ENCODE measurements at regions not wholly inside any gene's neighbourhood (a gene's known extent, or its start where the extent isn't known, plus 50 kb on each side); places are given as distances from the start of the nearest gene placed in this dataset.
A peak's percentile ranks its signal among the peaks of the same experiment; 100 is the strongest.

DNA sequence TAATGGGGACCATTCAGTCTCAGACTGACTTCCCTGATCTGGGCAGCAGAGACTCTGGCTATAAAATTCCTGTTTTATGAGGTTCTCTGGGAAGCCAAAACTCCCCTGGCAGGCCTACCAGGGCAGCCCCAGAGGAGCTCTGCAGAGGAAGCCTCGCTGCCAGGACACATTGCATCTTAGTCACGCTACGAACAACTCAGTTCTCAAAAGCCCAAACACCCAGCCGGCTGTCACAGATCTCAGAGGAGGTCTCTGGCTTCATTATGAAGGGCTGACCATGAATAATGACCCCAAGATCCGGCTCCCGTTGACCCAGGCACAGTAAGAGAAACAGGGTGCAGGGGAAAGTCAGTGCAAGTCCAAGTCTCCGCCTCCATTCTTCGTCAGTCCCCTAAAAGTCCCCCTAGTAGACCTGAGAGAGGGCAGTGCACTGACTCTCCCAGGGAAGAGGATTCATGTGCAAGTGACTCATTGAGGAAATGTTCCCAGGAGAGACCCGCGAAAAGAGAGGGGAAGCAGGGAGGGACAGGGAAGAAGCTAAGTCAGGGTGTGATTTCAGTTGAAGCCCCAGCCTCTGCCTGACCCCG, 212.3 kb downstream of the CYP26B1 start:
- no peak for DNase-seq

DNA sequence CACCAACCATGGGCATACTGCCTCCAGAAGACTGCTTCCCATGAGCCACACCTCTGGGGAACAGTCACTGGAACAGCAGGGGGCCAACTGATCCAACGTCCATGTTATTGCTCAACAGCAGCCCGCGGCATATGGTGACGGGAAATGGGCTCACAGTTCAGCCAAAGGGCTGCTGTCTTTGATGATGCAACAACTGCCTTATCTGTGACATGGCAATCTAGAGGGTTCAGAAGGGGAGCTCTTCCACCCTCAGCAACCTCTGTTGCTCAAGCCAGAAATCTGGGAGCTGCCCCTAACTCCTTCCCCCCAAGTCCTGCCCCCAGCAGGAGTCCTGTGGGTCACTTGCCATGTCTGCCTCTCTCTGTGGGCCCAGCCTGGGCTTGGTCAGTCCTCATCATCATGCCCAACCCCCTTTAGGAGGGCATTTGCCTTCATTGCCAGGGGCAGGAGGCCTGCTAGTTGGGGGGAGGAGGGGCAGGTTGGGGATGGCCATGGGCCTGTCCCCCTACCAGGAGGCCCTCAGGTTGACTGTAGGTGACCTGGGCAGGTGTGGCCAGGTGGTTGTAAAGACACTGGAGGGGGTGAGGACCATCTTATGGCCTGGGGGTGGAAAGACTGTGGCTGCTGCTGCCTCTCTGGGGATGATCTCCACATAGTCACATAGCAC, 212.9 kb downstream of the CYP26B1 start:
- no peak for DNase-seq

DNA sequence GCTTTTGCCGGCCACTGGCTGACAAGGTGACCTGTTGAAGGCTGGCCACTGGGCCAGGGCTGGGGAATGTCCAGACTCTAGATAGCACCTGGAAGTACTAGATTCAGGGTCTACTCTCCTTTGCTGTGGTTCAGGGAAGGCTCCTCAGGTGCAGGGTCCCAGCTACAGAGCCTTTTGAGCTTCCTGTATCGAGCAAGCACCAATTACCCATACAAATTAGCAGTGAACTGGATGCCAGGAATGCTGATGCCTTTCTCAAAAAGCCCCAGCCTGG, 213.4 kb downstream of the CYP26B1 start:
- no peak for DNase-seq

DNA sequence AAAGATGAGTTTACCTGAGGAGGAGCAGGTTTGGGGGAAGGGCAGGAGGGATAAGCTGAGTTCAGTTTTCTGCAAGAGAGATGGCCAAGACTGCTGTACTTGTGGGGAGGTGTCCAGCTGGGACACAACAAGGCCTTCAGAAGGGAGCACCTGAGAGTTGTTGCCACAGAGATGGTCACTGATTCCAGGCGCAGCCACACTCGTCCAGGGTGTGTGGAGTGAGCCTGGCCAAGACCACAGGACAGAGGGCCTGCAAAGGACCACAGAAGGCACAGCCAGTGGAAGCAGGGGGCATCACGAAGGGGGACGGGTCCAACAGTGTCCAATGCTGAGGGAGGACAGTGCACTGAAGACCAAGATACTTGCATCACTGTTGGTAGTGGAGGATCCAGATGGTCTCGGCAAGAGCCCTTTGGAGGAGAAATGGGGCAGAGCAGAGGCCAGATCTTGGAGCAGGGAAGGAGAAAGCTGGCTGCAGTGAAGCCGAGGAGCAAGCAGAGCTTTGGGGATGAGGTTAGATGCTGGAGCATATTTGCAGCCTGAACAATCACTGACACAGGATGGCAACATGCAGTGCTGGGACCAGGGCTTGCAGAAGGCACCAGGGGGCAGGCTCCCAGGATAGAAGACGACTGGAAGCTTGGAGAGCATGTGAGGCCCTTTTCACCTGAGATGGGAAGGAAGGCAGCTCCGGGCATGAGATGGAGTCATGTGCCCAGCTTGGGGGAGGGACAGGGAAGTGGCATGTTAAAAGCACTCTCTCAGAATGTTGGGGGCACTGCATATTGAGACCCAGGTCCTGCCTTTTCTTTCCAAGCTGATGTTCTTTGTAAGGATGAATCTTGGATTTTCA, 214.0 kb downstream of the CYP26B1 start:
- no peak for DNase-seq

DNA sequence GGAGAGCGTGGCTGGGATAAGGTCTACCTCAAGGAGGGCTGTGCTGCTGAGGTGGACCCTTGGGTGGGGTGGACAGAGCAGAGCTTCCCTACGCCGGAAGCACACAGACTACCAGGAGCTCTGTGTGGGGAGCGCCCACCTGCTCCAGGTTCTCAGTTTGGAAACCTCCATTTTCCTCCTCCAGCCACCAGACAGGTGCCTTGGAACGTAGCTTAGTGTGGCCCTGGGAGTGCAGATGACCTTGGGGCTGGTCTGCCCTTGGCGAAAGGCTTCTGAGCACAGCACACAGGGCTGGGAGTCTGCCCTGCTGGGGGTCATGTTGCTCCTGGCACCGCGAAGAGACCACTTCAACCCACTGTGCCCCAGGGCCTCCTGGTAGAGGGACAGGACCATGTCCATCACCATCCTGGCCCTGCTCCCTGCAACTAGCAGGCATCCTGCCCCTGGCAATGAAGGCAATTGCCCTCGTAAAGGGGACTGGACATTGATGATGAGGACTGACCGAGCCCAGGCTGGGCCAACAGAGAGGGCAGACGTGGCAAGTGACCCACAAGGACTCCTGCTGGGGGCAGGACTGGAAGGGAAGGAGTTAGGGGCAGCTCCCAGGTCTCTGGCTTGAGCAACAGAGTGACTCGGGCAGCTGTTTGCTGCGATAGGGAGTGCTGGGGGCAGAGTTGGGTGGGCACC, 214.7 kb downstream of the CYP26B1 start:
- DNase-seq = no peak

DNA sequence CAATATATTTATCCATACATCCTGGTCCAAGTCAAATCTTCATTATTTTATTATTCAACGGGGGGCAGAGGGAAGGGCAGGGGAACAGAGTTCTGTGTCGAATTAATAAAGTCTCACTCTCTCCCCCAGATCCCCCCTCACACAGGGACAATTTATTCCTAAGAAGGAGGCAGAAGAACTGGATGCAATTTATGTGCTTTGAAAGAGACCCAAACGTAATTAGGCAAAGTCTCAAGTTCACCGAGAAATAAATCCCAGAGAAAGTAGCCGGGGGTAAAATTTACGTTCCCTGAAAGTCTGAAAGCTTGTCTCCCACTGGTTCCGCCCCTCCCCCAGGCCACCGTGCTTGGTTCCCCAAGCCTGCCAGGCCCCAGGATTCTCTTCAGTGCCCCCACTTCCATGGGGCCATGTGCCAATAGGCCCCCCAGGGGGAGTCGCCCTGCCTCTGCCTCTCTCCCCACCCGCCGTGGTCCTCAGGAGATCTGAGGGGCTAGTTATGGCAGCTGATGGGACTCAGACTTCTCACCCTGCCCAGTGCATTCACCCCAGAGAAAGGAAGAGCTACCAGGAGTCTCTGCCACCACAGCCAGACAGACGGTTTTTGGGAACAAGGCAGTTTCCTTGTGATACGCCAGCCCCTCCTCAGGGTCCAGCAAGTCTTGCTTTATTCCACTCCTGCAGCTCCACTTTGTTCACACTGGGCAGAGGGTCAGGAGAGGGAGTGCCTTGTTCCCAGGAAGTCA, 215.5 kb downstream of the CYP26B1 start:
- DNase-seq = no peak

DNA sequence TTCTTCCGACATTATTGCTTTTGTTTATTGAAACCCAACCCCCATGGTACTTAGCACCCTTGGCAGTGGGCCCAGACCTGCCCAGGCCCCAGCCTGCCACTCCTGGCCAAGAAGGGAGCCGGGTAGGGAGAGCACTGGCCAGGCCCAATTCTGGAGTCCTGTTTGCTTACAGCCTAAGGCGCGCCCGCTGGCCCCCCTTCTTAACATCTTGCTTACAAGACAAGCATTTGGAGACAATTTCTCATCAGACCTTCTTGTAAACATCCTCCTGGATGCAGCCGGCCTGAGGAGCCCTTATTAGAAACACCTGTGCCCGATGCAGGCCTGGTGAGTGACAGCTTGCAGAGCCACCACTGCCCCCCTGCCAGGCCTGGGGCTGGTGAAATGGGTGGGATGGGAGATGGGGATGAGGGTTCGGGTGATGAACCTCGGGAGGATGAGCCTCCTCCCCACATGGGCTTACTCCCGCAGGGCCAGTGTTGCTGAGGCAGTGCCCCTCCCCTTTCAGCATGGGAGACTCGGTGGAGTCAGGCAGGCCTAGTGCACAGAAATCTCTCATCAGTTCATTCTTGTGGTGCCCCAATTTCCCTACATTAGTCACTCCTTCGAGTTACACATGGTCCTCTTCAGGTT, 217.5 kb downstream of the CYP26B1 start:
- no peak for DNase-seq

DNA sequence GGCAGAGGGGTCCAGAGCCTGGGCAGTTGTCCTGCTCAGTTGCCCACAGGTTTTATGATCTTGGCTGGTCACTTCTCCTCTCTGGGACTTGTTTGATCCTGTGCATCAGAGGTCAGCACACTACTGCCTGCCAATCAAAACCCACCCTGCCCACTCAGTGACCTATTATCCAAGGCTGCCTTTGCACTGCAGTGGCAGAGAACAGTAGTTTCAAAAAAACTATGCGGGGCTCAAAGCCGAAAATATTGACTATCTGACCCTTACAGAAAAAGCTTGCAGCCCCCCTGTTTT, 218.2 kb downstream of the CYP26B1 start:
- no peak for DNase-seq

DNA sequence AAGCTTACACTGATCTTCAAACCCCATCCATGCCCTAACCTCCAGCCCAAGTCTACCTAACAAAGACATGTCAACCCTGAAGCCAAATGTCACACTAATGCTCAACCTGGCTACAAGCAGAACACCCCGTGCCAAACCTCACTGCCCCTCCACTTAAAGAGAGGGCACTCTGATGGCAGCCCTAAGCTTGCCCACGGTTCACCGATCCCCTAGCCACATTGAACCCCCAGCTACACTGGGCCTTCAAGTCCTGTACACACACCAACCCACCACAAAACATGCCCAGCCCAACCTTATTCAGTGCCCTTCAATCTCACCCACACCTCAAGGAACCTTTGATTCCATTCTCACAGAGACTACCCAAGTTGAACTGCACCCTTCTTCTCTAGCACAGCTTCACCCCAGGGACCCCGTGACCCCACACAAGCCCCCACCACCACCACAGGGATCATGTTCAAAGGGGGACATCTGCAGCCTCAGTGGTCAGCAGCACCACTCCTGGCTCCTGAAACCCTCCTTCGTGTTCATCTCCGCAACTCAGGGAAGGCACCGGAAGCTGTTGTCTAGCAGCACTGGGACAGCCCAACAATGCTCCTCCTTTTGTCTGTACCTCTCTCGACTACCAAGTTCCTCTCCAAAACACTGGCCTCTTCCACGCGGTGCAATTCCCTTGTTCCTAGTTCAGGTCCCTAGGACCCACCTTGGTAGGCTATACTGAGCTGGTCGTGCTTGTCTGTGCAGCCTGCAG, 218.8 kb downstream of the CYP26B1 start:
- DNase-seq = no peak

DNA sequence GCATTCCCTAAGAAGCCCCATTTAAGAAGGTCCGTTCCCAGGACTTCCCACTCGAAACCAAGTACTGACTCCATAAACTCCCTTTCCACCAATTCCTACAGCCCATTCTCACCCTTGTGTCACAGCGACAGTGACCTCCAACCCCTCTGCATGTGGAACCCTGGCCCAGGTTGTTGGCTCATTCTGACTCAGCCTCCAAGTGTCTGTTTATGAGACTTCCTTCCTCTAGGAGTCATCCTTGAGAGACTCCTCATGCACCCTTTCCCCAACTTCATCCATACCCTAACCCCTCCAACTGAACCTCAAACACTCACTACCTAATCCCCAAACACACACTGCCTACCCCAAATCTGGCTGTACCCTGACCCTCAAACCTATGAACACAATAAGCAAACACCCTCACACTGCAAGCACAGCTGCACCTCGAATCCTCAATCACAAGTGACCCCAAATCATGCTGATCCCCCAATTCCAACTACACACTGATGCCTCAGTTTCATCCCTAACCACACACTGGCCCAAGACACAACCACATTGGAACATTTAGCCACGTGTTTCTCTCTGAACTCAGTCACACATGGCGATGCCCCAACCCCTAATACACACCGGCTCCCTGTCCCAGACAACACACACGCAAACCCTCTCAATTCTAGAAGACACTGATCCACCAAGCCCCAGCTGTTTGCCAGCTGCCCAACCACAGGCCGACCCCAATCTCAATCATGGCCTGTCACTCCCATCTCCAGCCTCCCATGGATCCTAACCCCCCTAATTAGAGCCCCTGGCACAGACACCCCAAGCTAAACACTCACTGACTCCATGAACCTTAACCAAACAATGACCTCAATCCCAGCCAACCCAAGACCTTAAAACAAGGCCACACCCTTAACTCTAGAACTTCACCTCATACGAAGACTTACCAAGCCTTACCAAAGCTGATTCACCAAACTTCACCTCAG, 219.6 kb downstream of the CYP26B1 start:
- no peak for DNase-seq

DNA sequence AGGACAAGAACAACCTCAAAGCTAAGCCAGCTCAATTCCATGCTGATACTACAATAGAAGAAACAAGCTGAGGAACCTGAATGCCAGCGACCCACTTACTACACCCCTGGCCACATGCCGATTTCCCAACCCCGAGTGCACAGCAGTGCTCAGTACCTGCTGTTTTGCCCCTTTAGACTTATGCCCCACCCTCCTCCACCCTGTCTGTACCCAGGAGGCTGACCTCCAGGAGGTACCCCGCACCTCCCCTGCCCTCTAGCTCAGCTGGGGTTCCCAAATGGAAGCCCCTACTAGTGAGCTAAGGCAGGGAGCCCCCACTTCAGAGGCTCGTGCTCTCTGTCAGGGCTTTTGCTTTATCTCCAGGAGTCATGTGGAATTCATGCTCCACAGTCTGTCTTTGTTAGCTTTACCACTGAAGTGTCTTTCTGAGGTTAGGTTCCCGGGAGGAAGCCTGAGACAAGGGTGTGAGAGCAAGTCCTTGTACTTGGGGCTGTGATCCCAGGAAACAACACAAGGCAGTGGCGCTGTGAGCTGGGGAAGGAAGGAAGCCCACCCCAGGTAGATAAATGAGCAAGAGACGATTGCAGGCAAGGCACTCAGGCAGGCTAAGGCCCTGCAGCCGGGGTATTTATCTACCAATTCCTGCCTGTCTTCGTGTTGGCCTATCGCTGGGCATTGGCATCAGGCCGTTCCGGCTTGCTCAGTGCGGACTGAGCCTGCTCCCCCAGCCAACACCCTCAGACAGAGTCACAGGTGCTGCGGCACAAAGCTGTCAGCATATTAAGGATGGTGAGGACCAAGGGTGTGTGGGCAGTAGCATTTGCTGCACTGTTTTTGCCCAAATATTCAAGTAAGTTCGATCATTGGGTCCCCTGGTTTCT, 220.5 kb downstream of the CYP26B1 start:
- DNase-seq = no peak

DNA sequence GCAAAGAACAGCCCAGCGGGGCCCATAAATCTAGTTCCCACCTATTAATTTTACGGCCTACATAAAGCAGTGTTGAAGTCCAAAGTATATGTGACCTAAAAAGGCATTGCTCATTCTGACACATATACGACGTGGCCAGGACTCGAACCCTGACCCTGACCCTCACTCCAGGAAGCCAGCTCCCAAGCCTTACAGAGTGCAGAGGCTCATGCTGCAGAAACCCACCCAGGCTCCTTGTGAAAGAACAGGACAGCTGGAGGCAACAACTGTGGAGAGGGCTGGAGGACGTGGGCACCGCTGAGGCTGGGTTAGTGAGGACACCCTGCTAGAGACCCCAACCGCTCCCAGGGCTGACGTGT, 221.6 kb downstream of the CYP26B1 start:
- no peak for DNase-seq

DNA sequence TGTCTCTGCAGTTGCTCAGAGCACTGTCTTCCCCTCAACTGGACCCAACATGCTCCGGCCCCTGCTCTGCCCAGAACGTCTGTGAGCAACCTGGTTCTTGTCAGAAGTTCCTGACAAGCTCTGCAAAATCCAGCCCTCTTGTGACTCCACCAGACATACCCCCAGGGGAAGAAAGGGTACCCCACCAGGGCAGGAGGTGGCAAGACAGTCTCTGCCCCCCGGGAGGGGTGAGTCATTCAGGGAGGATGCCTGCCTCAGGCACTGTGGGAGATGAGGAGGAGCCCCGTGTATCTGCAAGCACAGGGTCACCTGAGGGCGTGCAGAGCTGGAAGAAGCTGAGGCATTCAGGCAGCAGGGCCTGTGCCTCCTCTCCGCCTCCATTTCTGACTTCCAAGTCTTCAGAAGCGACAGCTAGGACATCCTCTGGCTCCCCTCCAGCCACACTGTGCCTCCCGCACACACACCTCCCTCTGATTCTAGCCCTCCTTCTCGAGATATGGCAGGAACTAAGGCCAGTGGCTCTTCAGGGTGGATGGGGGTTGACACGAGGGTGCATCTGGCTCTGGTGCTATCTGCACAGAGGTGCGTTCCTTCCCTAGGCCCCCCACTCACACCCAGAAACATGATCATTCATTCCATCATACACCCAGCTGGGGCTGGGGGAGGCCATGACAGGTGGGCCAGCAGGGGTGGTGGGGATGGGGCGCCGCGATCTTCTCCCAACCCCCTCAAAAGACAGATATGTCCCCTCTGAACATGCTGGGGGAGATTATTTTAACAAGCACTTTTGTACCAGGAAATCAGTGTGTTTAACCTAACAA, 222.2 kb downstream of the CYP26B1 start:
- no peak for DNase-seq

DNA sequence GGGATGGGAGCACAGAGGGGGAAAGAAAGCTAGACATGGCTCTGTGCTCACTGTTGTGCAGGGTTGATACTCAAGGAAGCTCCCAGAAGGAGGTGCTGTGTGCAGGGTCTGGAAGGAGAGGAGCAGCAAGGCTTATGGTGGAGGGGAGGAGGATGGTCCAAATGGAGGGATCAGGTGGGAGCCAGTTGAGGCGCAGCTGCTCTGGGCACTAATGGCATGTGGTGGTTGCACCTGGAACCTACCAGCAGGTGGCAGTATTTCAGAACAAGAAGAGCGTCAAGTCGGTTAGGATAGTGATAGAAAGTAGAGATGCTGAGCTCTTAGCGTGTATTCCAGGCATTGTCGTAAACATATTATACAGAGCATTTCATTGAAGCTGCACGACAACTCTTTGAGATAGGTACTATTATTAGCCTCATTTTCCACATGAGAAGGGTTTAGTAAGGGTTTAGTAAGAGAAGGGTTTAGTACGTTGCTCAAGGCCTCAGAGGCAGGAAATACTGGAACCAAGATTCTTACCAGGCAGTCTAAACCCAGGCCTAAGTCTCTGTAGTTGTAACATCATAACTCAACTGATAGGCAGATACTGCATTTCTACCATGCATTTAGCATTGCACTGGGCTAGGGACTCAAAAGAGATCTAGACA, 223.7 kb downstream of the CYP26B1 start:
- DNase-seq = peak; percentile 42 to 60

DNA sequence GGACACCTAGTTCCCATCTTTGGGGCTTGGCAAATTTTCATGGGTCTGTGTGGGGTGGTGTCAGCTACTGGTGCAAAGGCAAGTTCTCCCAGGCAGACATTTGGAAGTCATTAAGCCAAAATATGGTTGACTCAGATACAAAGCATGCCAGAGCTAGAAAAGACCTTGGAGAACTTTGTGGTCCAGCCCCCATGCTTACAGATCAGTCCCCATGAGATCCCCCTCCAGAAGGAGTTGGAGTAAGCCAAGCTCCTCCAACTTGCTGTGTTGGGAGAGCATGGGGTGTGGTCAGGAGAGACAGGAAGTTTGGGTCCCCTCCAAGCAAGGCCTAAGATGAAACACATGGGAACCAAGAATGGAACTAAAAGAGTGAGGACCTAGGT, 224.5 kb downstream of the CYP26B1 start:
- no peak for DNase-seq

DNA sequence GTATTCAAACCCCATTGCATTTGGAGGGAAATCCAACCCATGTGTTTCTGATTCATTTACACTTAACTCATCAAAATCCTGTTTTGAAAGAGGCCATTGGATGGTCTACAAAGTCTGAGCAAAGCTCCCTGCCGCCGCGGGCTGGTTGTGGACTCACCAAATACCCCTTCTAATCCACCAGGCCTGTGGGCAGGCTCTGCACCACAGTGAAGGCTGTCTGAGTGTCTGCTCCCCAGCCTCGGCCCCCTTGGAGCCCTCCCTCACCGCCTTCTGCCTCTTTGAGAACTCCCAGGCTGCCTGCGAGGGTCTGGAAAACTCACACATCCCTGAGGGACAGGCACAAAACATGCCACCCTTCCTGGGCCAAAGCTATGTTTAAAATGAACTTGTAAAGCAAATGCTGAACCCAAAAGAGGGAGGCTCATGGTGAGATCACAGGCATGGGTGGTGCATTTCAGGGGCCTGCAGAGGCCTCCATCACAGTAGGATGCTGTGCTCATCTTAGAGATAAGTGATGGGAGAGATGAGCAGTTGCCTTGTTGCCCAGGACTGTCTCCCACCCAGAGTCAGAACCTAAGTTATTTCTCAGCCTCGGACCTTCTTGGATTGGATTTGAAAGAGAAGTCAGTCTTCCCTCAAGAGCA, 225.0 kb downstream of the CYP26B1 start:
- DNase-seq = no peak

DNA sequence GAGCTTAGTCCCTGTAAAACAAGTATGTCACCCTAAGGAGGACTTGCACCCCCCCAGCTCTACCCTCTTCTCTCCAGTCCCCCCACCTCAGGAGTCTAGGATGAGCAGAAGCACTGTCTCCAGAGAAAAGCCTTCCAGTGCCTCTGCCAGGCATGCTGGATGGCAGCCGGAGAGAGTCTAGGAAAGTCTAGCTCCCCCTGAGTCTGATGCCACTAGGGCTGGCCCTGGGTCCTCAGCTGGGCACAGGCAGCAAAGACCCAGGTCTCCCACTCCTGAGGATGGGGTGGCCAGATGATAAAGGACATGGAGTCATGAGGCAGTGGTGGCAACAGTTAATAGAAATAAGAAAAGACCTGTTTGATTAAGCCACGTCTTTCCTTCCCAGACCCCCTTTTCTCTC, 225.6 kb downstream of the CYP26B1 start:
- DNase-seq = no peak

DNA sequence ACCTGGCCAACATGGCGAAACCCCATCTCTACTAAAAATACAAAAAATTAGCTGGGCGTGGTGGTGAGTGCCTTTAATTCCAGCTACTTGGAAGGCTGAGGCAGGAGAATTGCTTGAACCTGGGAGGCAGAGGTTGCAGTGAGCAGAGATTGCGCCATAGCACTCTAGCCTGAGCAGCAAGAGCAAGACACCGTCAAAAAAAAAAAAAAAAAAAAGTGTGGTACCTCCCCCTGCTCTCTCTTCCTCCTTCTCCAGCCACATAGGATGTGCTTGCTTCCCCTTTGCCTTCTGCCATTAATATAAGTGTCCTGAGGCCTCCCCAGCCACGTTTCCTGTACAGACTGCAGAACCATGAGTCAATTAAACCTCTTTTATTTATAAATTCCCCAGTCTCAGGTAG, 226.8 kb downstream of the CYP26B1 start:
- DNase-seq = peak; percentile 62 to 82

All from Kasumi-1 (cell line).